Astrocyte (in vitro differentiated cells and primary cell): ENCODE measurements at regions not wholly inside any gene's neighbourhood (a gene's known extent, or its start where the extent isn't known, plus 50 kb on each side); places are given as distances from the start of the nearest gene placed in this dataset.

ENCODE experiments used
- DNase-seq: peaks from one replicate; pipeline ENCODE4 v3.0.0-alpha.2; 2010; ENCODE audit warnings: low read depth
- FAIRE-seq: peaks from 2 replicates; lab custom pipeline; 2011; peaks lifted over from hg19 to GRCh38; lab: Jason Lieb, UNC
- H2AFZ ChIP-seq: 2 replicates; pipeline ENCODE4 v1.6.0; 2012; ENCODE audit warnings: low read depth, low read length, inconsistent platforms
- H3K27ac ChIP-seq: 2 replicates; pipeline ENCODE4 v1.5.1; 2011; ENCODE audit warnings: low read depth, low read length, inconsistent platforms
- H3K27me3 ChIP-seq: 2 replicates; pipeline ENCODE4 v1.6.0; 2011; ENCODE audit warnings: low read length, inconsistent platforms; ENCODE audit not compliant: insufficient read depth
- H3K36me3 ChIP-seq: 2 replicates; pipeline ENCODE4 v1.5.1; 2011; ENCODE audit warnings: low read length, inconsistent platforms; ENCODE audit not compliant: insufficient read depth
- H3K4me1 ChIP-seq: 2 replicates; pipeline ENCODE4 v1.5.1; 2011; ENCODE audit warnings: low read length, inconsistent platforms; ENCODE audit not compliant: insufficient read depth
- H3K4me2 ChIP-seq: 2 replicates; pipeline ENCODE4 v1.6.0; 2012; ENCODE audit warnings: low read length, inconsistent platforms
- H3K4me3 ChIP-seq: 2 replicates; pipeline ENCODE4 v1.5.1; 2011; ENCODE audit warnings: low read depth, mild to moderate bottlenecking, low read length, inconsistent platforms; ENCODE audit not compliant: insufficient read depth
- H3K79me2 ChIP-seq: 2 replicates; pipeline ENCODE4 v1.6.0; 2012; ENCODE audit warnings: mild to moderate bottlenecking, low read length, inconsistent platforms; ENCODE audit not compliant: insufficient read depth
- H3K9ac ChIP-seq: 2 replicates; pipeline ENCODE4 v1.6.0; 2012; ENCODE audit warnings: mild to moderate bottlenecking, low read length, inconsistent platforms
- H3K9me3 ChIP-seq: 2 replicates; pipeline ENCODE4 v1.5.1; 2012; ENCODE audit warnings: low read depth, mild to moderate bottlenecking, low read length, inconsistent platforms; ENCODE audit not compliant: insufficient read depth
- H4K20me1 ChIP-seq: 2 replicates; pipeline ENCODE4 v1.6.0; 2012; ENCODE audit warnings: low read length, inconsistent platforms; ENCODE audit not compliant: insufficient read depth
- H3K27ac Mint-ChIP-seq: one replicate; pipeline ENCODE4 v1.8.0; 2021; ENCODE audit warnings: mild to moderate bottlenecking, mixed read lengths; ENCODE audit not compliant: unreplicated experiment
- H3K27me3 Mint-ChIP-seq: one replicate; pipeline ENCODE4 v1.8.0; 2021; ENCODE audit warnings: low read depth, mixed read lengths; ENCODE audit not compliant: unreplicated experiment
- H3K36me3 Mint-ChIP-seq: one replicate; pipeline ENCODE4 v1.8.0; 2021; ENCODE audit warnings: low read depth, mixed read lengths; ENCODE audit not compliant: unreplicated experiment
- H3K4me1 Mint-ChIP-seq: one replicate; pipeline ENCODE4 v1.8.0; 2021; ENCODE audit warnings: low read depth, mixed read lengths; ENCODE audit not compliant: unreplicated experiment
- H3K4me3 Mint-ChIP-seq: one replicate; pipeline ENCODE4 v1.8.0; 2021; ENCODE audit warnings: mild to moderate bottlenecking, moderate library complexity, mixed read lengths; ENCODE audit not compliant: unreplicated experiment
- H3K9me3 Mint-ChIP-seq: one replicate; pipeline ENCODE4 v1.8.0; 2021; ENCODE audit warnings: mild to moderate bottlenecking, mixed read lengths; ENCODE audit not compliant: unreplicated experiment
- EZH2 ChIP-seq: IDR thresholded peaks from 2 replicates; pipeline ENCODE4 v1.6.1; 2012; ENCODE audit warnings: mild to moderate bottlenecking, low read length, inconsistent platforms; ENCODE audit not compliant: insufficient read depth
- TF ChIP-seq, protein P1 (sequence below): IDR thresholded peaks from 2 replicates; pipeline ENCODE4 v1.5.1; 2011; ENCODE audit warnings: low read depth, mild to moderate bottlenecking, inconsistent platforms, low read length, moderate library complexity; ENCODE audit not compliant: insufficient read depth

DNA sequence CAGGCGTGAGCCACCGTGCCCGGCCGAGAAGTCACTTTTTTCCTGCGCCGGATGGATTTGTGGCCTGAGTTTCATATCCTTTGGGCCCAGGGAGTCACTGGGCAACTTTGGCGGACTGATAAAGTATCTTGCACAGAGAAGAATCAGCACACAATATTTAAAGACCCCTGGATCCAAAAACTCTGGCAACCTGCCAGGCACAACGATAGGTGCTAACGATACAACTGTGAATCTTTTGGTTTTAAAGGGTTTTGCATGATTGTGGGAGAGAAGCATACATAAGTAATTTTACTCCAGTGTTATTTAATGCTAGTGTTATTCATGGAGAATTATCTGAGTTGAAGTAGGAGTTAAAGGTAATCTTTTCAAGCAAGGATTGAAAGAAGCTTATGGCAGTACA is 85.3 kb downstream of the TAF11L14 start:
- no peaks in the 10 kb centered on the region for H3K4me1 ChIP-seq
- H3K4me1 Mint-ChIP-seq, result no peaks in the 10 kb centered on the region
- H3K27me3 Mint-ChIP-seq, result no peaks in the 10 kb centered on the region
- no peak overlapping the region for H3K4me3 ChIP-seq
- TF ChIP-seq, protein P1, sequence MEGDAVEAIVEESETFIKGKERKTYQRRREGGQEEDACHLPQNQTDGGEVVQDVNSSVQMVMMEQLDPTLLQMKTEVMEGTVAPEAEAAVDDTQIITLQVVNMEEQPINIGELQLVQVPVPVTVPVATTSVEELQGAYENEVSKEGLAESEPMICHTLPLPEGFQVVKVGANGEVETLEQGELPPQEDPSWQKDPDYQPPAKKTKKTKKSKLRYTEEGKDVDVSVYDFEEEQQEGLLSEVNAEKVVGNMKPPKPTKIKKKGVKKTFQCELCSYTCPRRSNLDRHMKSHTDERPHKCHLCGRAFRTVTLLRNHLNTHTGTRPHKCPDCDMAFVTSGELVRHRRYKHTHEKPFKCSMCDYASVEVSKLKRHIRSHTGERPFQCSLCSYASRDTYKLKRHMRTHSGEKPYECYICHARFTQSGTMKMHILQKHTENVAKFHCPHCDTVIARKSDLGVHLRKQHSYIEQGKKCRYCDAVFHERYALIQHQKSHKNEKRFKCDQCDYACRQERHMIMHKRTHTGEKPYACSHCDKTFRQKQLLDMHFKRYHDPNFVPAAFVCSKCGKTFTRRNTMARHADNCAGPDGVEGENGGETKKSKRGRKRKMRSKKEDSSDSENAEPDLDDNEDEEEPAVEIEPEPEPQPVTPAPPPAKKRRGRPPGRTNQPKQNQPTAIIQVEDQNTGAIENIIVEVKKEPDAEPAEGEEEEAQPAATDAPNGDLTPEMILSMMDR, result no peak
- TF ChIP-seq EZH2, result no peak
- FAIRE-seq (no peak), DNase-seq (no peak)
- no peak overlapping the region for H2AFZ ChIP-seq
- no peaks in the 10 kb centered on the region for H3K9me3 Mint-ChIP-seq
- no peaks in the 10 kb centered on the region for H4K20me1 ChIP-seq
- H3K4me2 ChIP-seq, result no peak overlapping the region
- H3K36me3 Mint-ChIP-seq, result no peaks in the 10 kb centered on the region
- H3K79me2 ChIP-seq, result no peaks in the 10 kb centered on the region
- no peak overlapping the region for H3K27ac ChIP-seq
- no peak overlapping the region for H3K4me3 Mint-ChIP-seq
- no peaks in the 10 kb centered on the region for H3K36me3 ChIP-seq
- no peaks in the 10 kb centered on the region for H3K27me3 ChIP-seq
- no peak overlapping the region for H3K27ac Mint-ChIP-seq
- no peak overlapping the region for H3K9ac ChIP-seq
- H3K9me3 ChIP-seq, result no peaks in the 10 kb centered on the region

DNA sequence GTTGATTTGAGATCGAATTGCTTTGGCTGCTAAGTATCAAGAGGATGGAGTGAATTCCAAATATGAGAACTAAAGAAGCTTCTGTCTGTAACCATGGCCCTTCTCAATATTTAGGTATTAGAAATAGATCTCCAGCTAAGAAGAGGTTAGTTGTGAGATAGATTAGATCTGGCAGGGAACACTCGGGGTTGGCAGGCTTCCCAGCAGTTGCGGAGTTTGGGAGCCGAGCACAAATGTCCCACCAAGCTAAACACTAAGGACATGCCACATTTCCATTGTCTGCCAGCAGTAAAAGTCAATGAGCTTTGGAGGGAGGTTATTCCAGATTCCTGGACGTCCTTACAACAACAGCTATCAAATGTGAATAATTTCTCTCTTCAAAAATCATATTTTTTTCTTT is 85.8 kb downstream of the TAF11L14 start:
- Histone ChIP-seq H3K36me3 (no peaks in the 10 kb centered on the region), H3K9ac (no peak overlapping the region), H4K20me1 (no peaks in the 10 kb centered on the region), H3K27ac (no peak overlapping the region), H3K9me3 (no peaks in the 10 kb centered on the region), H3K4me2 (no peak overlapping the region), H3K79me2 (no peaks in the 10 kb centered on the region), H3K27me3 (no peaks in the 10 kb centered on the region), H3K4me3 (no peak overlapping the region), H2AFZ (no peak overlapping the region), H3K4me1 (no peaks in the 10 kb centered on the region)
- Mint-ChIP-seq H3K36me3 (no peaks in the 10 kb centered on the region), H3K27me3 (no peaks in the 10 kb centered on the region), H3K27ac (no peak overlapping the region), H3K9me3 (no peaks in the 10 kb centered on the region), H3K4me1 (no peaks in the 10 kb centered on the region), H3K4me3 (no peak overlapping the region)
- no peak for FAIRE-seq
- no peak for DNase-seq
- TF ChIP-seq, protein P1, result no peak
- TF ChIP-seq EZH2, result no peak

DNA sequence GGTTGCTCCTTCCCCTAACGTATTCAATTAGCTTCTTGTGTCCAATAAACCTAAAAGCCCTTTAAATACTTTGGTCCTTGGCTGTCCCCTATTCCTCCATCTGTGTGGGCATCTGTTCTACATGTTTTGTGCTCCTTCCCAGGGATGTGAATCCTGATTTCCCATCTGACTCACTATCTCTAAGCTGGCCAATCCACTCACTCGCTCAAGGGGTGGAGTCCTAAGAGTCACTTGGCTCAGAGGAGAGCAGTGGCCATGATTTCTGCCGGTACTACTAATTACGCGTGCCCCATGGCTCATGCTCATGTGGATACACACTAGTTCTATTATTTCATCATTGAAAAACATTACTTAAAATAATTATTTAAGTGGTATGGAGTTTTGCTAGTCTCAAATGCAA is 89.6 kb downstream of the TAF11L14 start:
- Mint-ChIP-seq H3K4me1 (no peaks in the 10 kb centered on the region), H3K27me3 (no peaks in the 10 kb centered on the region), H3K36me3 (no peaks in the 10 kb centered on the region), H3K4me3 (no peak overlapping the region), H3K27ac (no peak overlapping the region), H3K9me3 (no peaks in the 10 kb centered on the region)
- H3K79me2 ChIP-seq, result no peaks in the 10 kb centered on the region
- no peaks in the 10 kb centered on the region for H3K9me3 ChIP-seq
- no peak for DNase-seq
- no peaks in the 10 kb centered on the region for H4K20me1 ChIP-seq
- H3K4me2 ChIP-seq, result no peak overlapping the region
- no peak overlapping the region for H3K9ac ChIP-seq
- TF ChIP-seq EZH2, result no peak
- TF ChIP-seq, protein P1, result no peak
- FAIRE-seq, result no peak
- no peak overlapping the region for H2AFZ ChIP-seq
- H3K4me1 ChIP-seq, result no peaks in the 10 kb centered on the region
- H3K36me3 ChIP-seq, result no peaks in the 10 kb centered on the region
- no peak overlapping the region for H3K27ac ChIP-seq
- H3K4me3 ChIP-seq, result no peak overlapping the region
- no peaks in the 10 kb centered on the region for H3K27me3 ChIP-seq
